Testis (tissue), 2 donors: ENCODE measurements at regions not wholly inside any gene's neighbourhood (a gene's known extent, or its start where the extent isn't known, plus 50 kb on each side); places are given as distances from the start of the nearest gene placed in this dataset.

Experiments
- DNase-seq: peaks from one replicate; pipeline ENCODE4 v3.0.0-alpha.2; 2019
- H3K27ac ChIP-seq, 2 donors: fragments of 200-600 bp; sonication (generic); one replicate each; pipeline ENCODE4 v1.5.1; 2019
- H3K27me3 ChIP-seq: fragments of 200-600 bp; sonication (generic); one replicate; pipeline ENCODE4 v1.5.1; 2019
- H3K36me3 ChIP-seq: fragments of 200-600 bp; sonication (generic); one replicate; pipeline ENCODE4 v1.5.1; 2017; ENCODE audit warnings: low read depth; ENCODE audit errors: missing control alignments
- H3K4me1 ChIP-seq: fragments of 200-600 bp; sonication (generic); one replicate; pipeline ENCODE4 v1.5.1; 2019
- H3K4me3 ChIP-seq, 2 donors: fragments of 200-600 bp; sonication (generic); one replicate each; pipeline ENCODE4 v1.5.1; 2017 to 2019
- H3K9me3 ChIP-seq: fragments of 200-600 bp; sonication (generic); one replicate; pipeline ENCODE4 v1.5.1; 2017
- POLR2A ChIP-seq: fragments of 450-650 bp; IDR thresholded peaks from one replicate; pipeline ENCODE4 v1.6.1; 2017; ENCODE audit warnings: antibody characterized with exemption, mild to moderate bottlenecking, moderate library complexity
- WGBS, 2 donors: methylation state at CpG; one replicate each; pipeline ENCODE4 v1.1.5; 2018; 5-methylcytosine and 5-hydroxymethylcytosine counted together
- intact Hi-C: fragments of 100-400 bp; cut with DNase I; formaldehyde crosslinking; loops from one replicate; pipeline ENCODE4 v1.15.1; 2023; ENCODE audit warnings: low total_unique reads
- TF ChIP-seq, protein P1 (sequence below), 3 experiments: fragments of 450-650 bp in 2 of 3; fragments of 200-600 bp in 1 of 3; sonication (generic) in 1 of 3; IDR thresholded peaks; one replicate each; pipeline ENCODE4 v1.5.1; 2016 to 2019; ENCODE audit warnings: antibody characterized with exemption in 3 of 3, mild to moderate bottlenecking in 2 of 3, moderate library complexity in 1 of 3

DNA sequence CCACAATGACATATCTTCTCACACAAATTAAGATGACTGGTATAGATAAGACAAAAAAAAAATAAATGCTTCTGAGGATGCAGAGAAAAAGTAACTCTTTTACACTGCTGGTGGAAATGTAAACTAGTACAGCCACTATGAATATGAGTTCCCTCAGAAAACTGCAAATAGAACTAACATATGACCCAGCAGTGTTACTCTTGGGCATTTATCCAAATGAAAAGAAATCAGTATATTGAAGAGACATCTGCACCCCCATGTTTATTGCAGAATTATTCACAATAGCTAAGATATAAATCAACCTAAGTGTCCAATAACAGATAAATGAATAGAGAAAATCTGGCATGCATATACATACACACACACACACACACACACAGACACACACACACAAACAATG, 83.0 kb upstream of the FAM174A start:
- TF ChIP-seq, protein P1, sequence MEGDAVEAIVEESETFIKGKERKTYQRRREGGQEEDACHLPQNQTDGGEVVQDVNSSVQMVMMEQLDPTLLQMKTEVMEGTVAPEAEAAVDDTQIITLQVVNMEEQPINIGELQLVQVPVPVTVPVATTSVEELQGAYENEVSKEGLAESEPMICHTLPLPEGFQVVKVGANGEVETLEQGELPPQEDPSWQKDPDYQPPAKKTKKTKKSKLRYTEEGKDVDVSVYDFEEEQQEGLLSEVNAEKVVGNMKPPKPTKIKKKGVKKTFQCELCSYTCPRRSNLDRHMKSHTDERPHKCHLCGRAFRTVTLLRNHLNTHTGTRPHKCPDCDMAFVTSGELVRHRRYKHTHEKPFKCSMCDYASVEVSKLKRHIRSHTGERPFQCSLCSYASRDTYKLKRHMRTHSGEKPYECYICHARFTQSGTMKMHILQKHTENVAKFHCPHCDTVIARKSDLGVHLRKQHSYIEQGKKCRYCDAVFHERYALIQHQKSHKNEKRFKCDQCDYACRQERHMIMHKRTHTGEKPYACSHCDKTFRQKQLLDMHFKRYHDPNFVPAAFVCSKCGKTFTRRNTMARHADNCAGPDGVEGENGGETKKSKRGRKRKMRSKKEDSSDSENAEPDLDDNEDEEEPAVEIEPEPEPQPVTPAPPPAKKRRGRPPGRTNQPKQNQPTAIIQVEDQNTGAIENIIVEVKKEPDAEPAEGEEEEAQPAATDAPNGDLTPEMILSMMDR (IDR thresholded peaks at IDR 0.05), result no peak
- TF ChIP-seq POLR2A, result no peak
- Histone ChIP-seq H3K4me3 (no peak overlapping the region), H3K36me3 (no peaks in the 10 kb centered on the region), H3K4me1 (no peaks in the 10 kb centered on the region), H3K27ac (no peak overlapping the region), H3K9me3 (no peaks in the 10 kb centered on the region), H3K27me3 (no peaks in the 10 kb centered on the region)
- intact Hi-C loops, result no loop called here
- no peak for DNase-seq

GRCh38 chr5:100448111-100448528, 87.1 kb upstream of the FAM174A start:
- intact Hi-C loops, result no loop called here
- Histone ChIP-seq H3K4me3 (no peak overlapping the region), H3K27me3 (no peaks in the 10 kb centered on the region), H3K4me1 (no peaks in the 10 kb centered on the region), H3K9me3 (no peaks in the 10 kb centered on the region), H3K27ac (no peak overlapping the region), H3K36me3 (no peaks in the 10 kb centered on the region)
- DNase-seq, result no peak
- TF ChIP-seq, protein P1 (IDR thresholded peaks at IDR 0.05), result no peak
- TF ChIP-seq POLR2A, result no peak
- 65 to 70% methylated on average over 3 of the region's 3 CpGs for WGBS, 2 donors

- Histone ChIP-seq H3K9me3 (no peaks in the 10 kb centered on the region), H3K36me3 (no peaks in the 10 kb centered on the region), H3K27ac (no peak overlapping the region), H3K27me3 (no peaks in the 10 kb centered on the region), H3K4me1 (no peaks in the 10 kb centered on the region), H3K4me3 (no peak overlapping the region)
- no peak for DNase-seq
- TF ChIP-seq POLR2A, result no peak
- TF ChIP-seq, protein P1 (IDR thresholded peaks at IDR 0.05), result no peak
- intact Hi-C loops, result no loop called here
- 69 to 86% methylated on average over 2 of the region's 2 CpGs for WGBS, 2 donors
Measured at GRCh38 chr5:100446879-100447430, 88.2 kb upstream of the FAM174A start.

DNA sequence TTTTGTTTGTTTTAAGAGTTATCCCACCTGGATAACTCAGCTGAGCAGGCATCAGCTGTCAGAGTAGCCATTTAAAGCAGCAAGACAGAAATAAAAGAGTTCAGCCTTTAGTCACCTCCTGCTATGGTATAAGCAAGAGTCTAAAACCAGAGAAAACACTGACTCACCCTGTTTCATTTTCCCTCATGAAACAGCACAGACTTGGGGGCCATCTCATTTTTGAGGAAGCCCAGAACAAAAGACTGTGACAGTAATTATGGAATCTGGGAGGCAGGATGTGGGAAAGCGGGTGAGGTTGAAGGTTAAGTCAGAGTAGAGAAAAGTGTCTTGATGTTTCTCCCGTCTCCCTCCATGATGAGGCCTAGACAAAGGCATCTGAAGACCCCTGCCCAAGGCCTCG, 90.2 kb upstream of the FAM174A start:
- TF ChIP-seq, protein P1 (IDR thresholded peaks at IDR 0.05), result no peak
- no peak for TF ChIP-seq POLR2A
- Histone ChIP-seq H3K36me3 (no peaks in the 10 kb centered on the region), H3K27ac (no peak overlapping the region), H3K4me1 (no peaks in the 10 kb centered on the region), H3K4me3 (no peak overlapping the region), H3K27me3 (no peaks in the 10 kb centered on the region), H3K9me3 (no peaks in the 10 kb centered on the region)
- intact Hi-C loops, result no loop called here
- 48 to 66% methylated on average over 3 of the region's 3 CpGs for WGBS, 2 donors
- no peak for DNase-seq

DNA sequence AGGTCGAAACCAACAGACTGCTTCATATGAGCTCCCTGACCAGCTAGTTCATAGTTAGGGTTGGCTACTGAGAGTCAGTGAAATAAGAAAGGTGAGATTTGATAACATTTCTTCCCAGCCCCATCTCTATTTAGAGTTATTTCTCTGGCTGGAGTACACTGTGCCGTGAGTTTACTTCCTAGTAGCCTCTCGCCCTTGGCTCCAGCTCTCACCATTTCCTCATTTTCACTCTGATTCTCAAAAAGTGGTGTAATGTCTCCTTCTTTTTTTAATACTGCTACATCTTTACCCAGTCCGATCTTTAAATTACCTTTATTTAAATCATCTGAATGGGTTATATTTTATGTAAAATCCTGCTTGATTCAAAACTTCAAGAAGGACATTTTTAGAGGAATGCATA, 100.4 kb upstream of the FAM174A start:
- no peak overlapping the region for H3K27ac ChIP-seq
- H3K4me1 ChIP-seq, result no peaks in the 10 kb centered on the region
- H3K36me3 ChIP-seq, result no peaks in the 10 kb centered on the region
- 89 to 92% methylated on average over 4 of the region's 4 CpGs for WGBS, 2 donors
- intact Hi-C loops, result no loop called here
- no peak for DNase-seq
- H3K9me3 ChIP-seq, result no peaks in the 10 kb centered on the region
- TF ChIP-seq, protein P1 (IDR thresholded peaks at IDR 0.05), result no peak
- TF ChIP-seq POLR2A, result no peak
- H3K4me3 ChIP-seq, result no peak overlapping the region
- H3K27me3 ChIP-seq, result no peaks in the 10 kb centered on the region
